IMR-90 (cell line): ENCODE measurements at regions not wholly inside any gene's neighbourhood (a gene's known extent, or its start where the extent isn't known, plus 50 kb on each side); places are given as distances from the start of the nearest gene placed in this dataset.
A peak's percentile ranks its signal among the peaks of the same experiment; 100 is the strongest.

Source experiments
- ATAC-seq: fragments of 200-7000 bp; cut with Tn5 transposase; 2 replicates; pipeline ENCODE4 v1.9.1; 2020; ENCODE audit warnings: low read depth, mild to moderate bottlenecking, moderate library complexity
- BruUV-seq: library from RNA; stranded (reverse); fragments of 400-500 nt; replicated peaks from 2 replicates; lab custom pipeline; 2021; lab: Mats Ljungman, UMichigan
- CTCF ChIA-PET: fragments of 300-600 bp; formaldehyde crosslinking; extraction: SDS; loops from one replicate; lab custom pipeline; 2021; ENCODE audit warnings: antibody characterized with exemption; lab: Yijun Ruan, JAX
- POLR2A ChIA-PET: fragments of 300-600 bp; sonication (Branson Sonifier 250); formaldehyde crosslinking; loops from one replicate; lab custom pipeline; 2022; ENCODE audit warnings: antibody characterized with exemption; ENCODE audit not compliant: unreplicated experiment; lab: Charles Lee
- DNase-seq: peaks from one replicate; pipeline ENCODE4 v3.0.0; 2013
- H2AFZ ChIP-seq: replicated peaks from 2 replicates; pipeline ENCODE3; 2013; ENCODE audit warnings: low read length, mild to moderate bottlenecking; ENCODE audit not compliant: poor library complexity
- H2AK5ac ChIP-seq: 2 replicates; pipeline ENCODE4 v1.6.1; 2013; ENCODE audit warnings: low read depth, low read length, inconsistent platforms
- H2AK9ac ChIP-seq: replicated peaks from 2 replicates; pipeline ENCODE3; 2013; ENCODE audit warnings: mild to moderate bottlenecking, low read depth, low read length, moderate library complexity; ENCODE audit not compliant: poor library complexity
- H2BK120ac ChIP-seq: 2 replicates; pipeline ENCODE4 v1.6.1; 2013; ENCODE audit warnings: low read depth, low read length, inconsistent platforms
- H2BK15ac ChIP-seq: 3 replicates; pipeline ENCODE4 v1.6.1; 2013; ENCODE audit warnings: low read depth, low read length, inconsistent platforms
- H2BK20ac ChIP-seq: 2 replicates; pipeline ENCODE4 v1.6.1; 2013; ENCODE audit warnings: low read depth, mild to moderate bottlenecking, inconsistent platforms, low read length, moderate library complexity
- H2BK5ac ChIP-seq: 2 replicates; pipeline ENCODE4 v1.6.1; 2013; ENCODE audit warnings: mild to moderate bottlenecking, low read depth, low read length, inconsistent platforms; ENCODE audit not compliant: poor library complexity, severe bottlenecking
- H3K14ac ChIP-seq: replicated peaks from 2 replicates; pipeline ENCODE4 v1.6.1; 2013; ENCODE audit warnings: low read depth, low read length, inconsistent platforms
- H3K18ac ChIP-seq: 2 replicates; pipeline ENCODE4 v1.6.1; 2013; ENCODE audit warnings: low read depth, low read length, control low read depth
- H3K23ac ChIP-seq: 2 replicates; pipeline ENCODE4 v1.6.1; 2013; ENCODE audit warnings: low read depth, low read length, inconsistent platforms
- H3K27ac ChIP-seq: 2 replicates; pipeline ENCODE4 v1.5.1; 2013; ENCODE audit warnings: mild to moderate bottlenecking, control low read depth, low read length; ENCODE audit not compliant: insufficient read depth
- H3K27me3 ChIP-seq: 2 replicates; pipeline ENCODE4 v1.6.1; 2013; ENCODE audit warnings: low read length; ENCODE audit not compliant: control insufficient read depth, insufficient read depth
- H3K36me3 ChIP-seq: 2 replicates; pipeline ENCODE4 v1.6.1; 2013; ENCODE audit warnings: low read length, mixed read lengths; ENCODE audit not compliant: control insufficient read depth, insufficient read depth
- H3K4ac ChIP-seq: 2 replicates; pipeline ENCODE4 v1.6.1; 2013; ENCODE audit warnings: low read depth, low read length, inconsistent platforms
- H3K4me1 ChIP-seq: 2 replicates; pipeline ENCODE4 v1.6.1; 2013; ENCODE audit warnings: low read length, mixed read lengths; ENCODE audit not compliant: control insufficient read depth, insufficient read depth
- H3K4me2 ChIP-seq: 2 replicates; pipeline ENCODE4 v1.6.1; 2013; ENCODE audit warnings: low read depth, mild to moderate bottlenecking, control low read depth, low read length, moderate library complexity
- H3K4me3 ChIP-seq: 2 replicates; pipeline ENCODE4 v1.5.1; 2013; ENCODE audit warnings: low read depth, mild to moderate bottlenecking, control low read depth, low read length, moderate library complexity; ENCODE audit not compliant: insufficient read depth
- H3K56ac ChIP-seq: 2 replicates; pipeline ENCODE4 v1.6.1; 2013; ENCODE audit warnings: low read length, inconsistent platforms; ENCODE audit not compliant: insufficient read depth; ENCODE audit errors: extremely low read depth
- H3K79me1 ChIP-seq, 2 experiments: 2 replicates each; pipeline ENCODE4 v1.6.1; 2013; ENCODE audit warnings: low read length in 2 of 2, inconsistent platforms in 1 of 2, low read depth in 1 of 2
- H3K9ac ChIP-seq: 2 replicates; pipeline ENCODE4 v1.6.1; 2013; ENCODE audit warnings: low read depth, low read length, control low read depth
- H3K9me1 ChIP-seq: 2 replicates; pipeline ENCODE4 v1.6.1; 2013; ENCODE audit warnings: low read length, inconsistent platforms; ENCODE audit not compliant: insufficient read depth
- H3K9me3 ChIP-seq: 2 replicates; pipeline ENCODE4 v1.6.1; 2013; ENCODE audit warnings: low read length; ENCODE audit not compliant: control insufficient read depth, insufficient read depth
- H4K20me1 ChIP-seq: 2 replicates; pipeline ENCODE4 v1.6.1; 2013; ENCODE audit warnings: low read length, inconsistent platforms; ENCODE audit not compliant: insufficient read depth
- H4K5ac ChIP-seq: 2 replicates; pipeline ENCODE4 v1.6.1; 2013; ENCODE audit warnings: mild to moderate bottlenecking, low read depth, low read length, control low read depth
- H4K8ac ChIP-seq, 2 experiments: 2 replicates each; pipeline ENCODE4 v1.6.1; 2013; ENCODE audit warnings: low read depth in 2 of 2, low read length in 2 of 2, control low read depth in 1 of 2, inconsistent platforms in 1 of 2
- H4K91ac ChIP-seq: 2 replicates; pipeline ENCODE4 v1.6.1; 2013; ENCODE audit warnings: low read depth, low read length, inconsistent platforms; ENCODE audit not compliant: insufficient read depth
- BHLHE40 ChIP-seq: fragments of 150-350 bp; IDR thresholded peaks from 2 replicates; pipeline ENCODE4 v1.6.1; 2016; ENCODE audit warnings: mild to moderate bottlenecking, low read depth, low read length
- CEBPB ChIP-seq: IDR thresholded peaks from 2 replicates; pipeline ENCODE4 v1.6.1; 2012; ENCODE audit warnings: low read depth, low read length, improper control_type of control experiment
- CHD1 ChIP-seq: IDR thresholded peaks from 2 replicates; pipeline ENCODE4 v1.6.1; 2012; ENCODE audit warnings: low read depth, low read length, improper control_type of control experiment
- MAFK ChIP-seq: IDR thresholded peaks from 2 replicates; pipeline ENCODE4 v1.6.1; 2012; ENCODE audit warnings: low read depth, low read length, improper control_type of control experiment
- MAZ ChIP-seq: IDR thresholded peaks from 2 replicates; pipeline ENCODE4 v1.6.1; 2012; ENCODE audit warnings: low read depth, mild to moderate bottlenecking, low read length, improper control_type of control experiment, moderate library complexity, borderline replicate concordance
- MXI1 ChIP-seq: IDR thresholded peaks from 2 replicates; pipeline ENCODE4 v1.6.1; 2012; ENCODE audit warnings: low read depth, mild to moderate bottlenecking, low read length, moderate library complexity, borderline replicate concordance
- NFE2L2 ChIP-seq: fragments of 150-350 bp; IDR thresholded peaks from 2 replicates; pipeline ENCODE4 v1.6.1; 2016; ENCODE audit warnings: low read depth, mild to moderate bottlenecking, low read length
- RCOR1 ChIP-seq: IDR thresholded peaks from 2 replicates; pipeline ENCODE4 v1.6.1; 2012; ENCODE audit warnings: mild to moderate bottlenecking, low read length, improper control_type of control experiment; ENCODE audit not compliant: insufficient replicate concordance
- RFX5 ChIP-seq: IDR thresholded peaks from 2 replicates; pipeline ENCODE4 v1.8.0; 2012; ENCODE audit warnings: low read depth, mild to moderate bottlenecking, low read length, moderate library complexity
- WGBS, 2 experiments: methylation state at CpG; one replicate each; pipeline versions ENCODE4 v1.1.5 to v1.1.7; 2013; ENCODE audit warnings: missing lambda C conversion rate in 2 of 2; ENCODE audit not compliant: insufficient read length in 1 of 2; ENCODE audit errors: extremely low coverage in 2 of 2; 5-methylcytosine and 5-hydroxymethylcytosine counted together
- dilution Hi-C: fragments of 300-500 bp; cut with HindIII; formaldehyde crosslinking; loops from one replicate; pipeline ENCODE4 v1.14.3; 2018; ENCODE audit warnings: low sequenced_read_pairs; ENCODE audit not compliant: unreplicated experiment
- in situ Hi-C: fragments of 300-500 bp; cut with MboI; formaldehyde crosslinking; loops from 3 replicates; pipeline ENCODE4 v1.14.3; 2019; ENCODE audit warnings: low sequenced_read_pairs, inconsistent platforms, mixed read lengths
- intact Hi-C: fragments of 100-400 bp; cut with micrococcal nuclease; formaldehyde crosslinking; loops from 2 replicates; pipeline ENCODE4 v1.10.0; 2022
- TF ChIP-seq, protein P1 (sequence below): fragments of 150-350 bp; IDR thresholded peaks from 2 replicates; pipeline ENCODE4 v1.6.1; 2016; ENCODE audit warnings: low read depth, mild to moderate bottlenecking, low read length, moderate library complexity, borderline replicate concordance

- BruUV-seq = no TSS peak
- intact Hi-C loops = no loop called here
- POLR2A ChIA-PET = no interaction called here
Measured at GRCh38 chr9:16206518-16206917, 653.7 kb downstream of the CCDC171 start.

More at GRCh38 chr9:16206518-16206917, 653.7 kb downstream of the CCDC171 start:
- Histone ChIP-seq H4K91ac (no peak overlapping the region), H3K9me1 (peaks cover 15% of the 10 kb centered on the region), H3K4me2 (no peak overlapping the region), H3K23ac (no peak overlapping the region), H3K79me1 (0 out of 4 replicates have a peak, but pooled peaks cover 0 to 5% of the 10 kb centered on the region in 2 experiments), H3K36me3 (no peaks in the 10 kb centered on the region), H3K56ac (no peak overlapping the region), H2BK20ac (no peak overlapping the region), H3K4me1 (peaks cover 19% of the 10 kb centered on the region), H2AK9ac (no peak overlapping the region), H2AK5ac (no peak overlapping the region), H2BK120ac (peak overlapping the region; percentile 16; the same call in 1 of the 2 replicates), H2BK15ac (no peak overlapping the region; the same call in 2 of the 3 replicates), H2AFZ (no peak overlapping the region), H4K20me1 (no peaks in the 10 kb centered on the region), H3K9me3 (no peaks in the 10 kb centered on the region), H4K5ac (no peak overlapping the region), H3K27ac (no peak overlapping the region), H3K27me3 (no peaks in the 10 kb centered on the region), H3K14ac (no peak overlapping the region), H4K8ac (peak overlapping the region in 1 of 2 experiments; percentile 23; a peak in 1 of 4 replicates), H2BK5ac (no peak overlapping the region), H3K4me3 (no peak overlapping the region), H3K4ac (peak overlapping the region; percentile 17; the same call in 1 of the 2 replicates), H3K18ac (no peak overlapping the region), H3K9ac (no peak overlapping the region)
- dilution Hi-C loops (no loop called here), in situ Hi-C loops (no loop called here)
- TF ChIP-seq MXI1 (no peak), BHLHE40 (no peak), RFX5 (no peak), RCOR1 (no peak), CEBPB (no peak), NFE2L2 (no peak), MAZ (no peak), MAFK (no peak), CHD1 (no peak)
- TF ChIP-seq, protein P1, sequence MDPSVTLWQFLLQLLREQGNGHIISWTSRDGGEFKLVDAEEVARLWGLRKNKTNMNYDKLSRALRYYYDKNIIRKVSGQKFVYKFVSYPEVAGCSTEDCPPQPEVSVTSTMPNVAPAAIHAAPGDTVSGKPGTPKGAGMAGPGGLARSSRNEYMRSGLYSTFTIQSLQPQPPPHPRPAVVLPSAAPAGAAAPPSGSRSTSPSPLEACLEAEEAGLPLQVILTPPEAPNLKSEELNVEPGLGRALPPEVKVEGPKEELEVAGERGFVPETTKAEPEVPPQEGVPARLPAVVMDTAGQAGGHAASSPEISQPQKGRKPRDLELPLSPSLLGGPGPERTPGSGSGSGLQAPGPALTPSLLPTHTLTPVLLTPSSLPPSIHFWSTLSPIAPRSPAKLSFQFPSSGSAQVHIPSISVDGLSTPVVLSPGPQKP = no peak
- no peak for ATAC-seq
- no peak for DNase-seq
- no CpG with 5 or more reads among the region's 3 CpGs for WGBS, 2 experiments
- CTCF ChIA-PET = no interaction called here
